Endometrium (tissue), 2 donors: ENCODE measurements at regions not wholly inside any gene's neighbourhood (a gene's known extent, or its start where the extent isn't known, plus 50 kb on each side); places are given as distances from the start of the nearest gene placed in this dataset.
"Not testable (repeated sequence)": the region's sequence is repeated elsewhere in the genome, so short reads cannot be mapped to it uniquely, and the experiment has no call there.

Source experiments
- FAIRE-seq: peaks from 2 replicates; lab custom pipeline; 2012; peaks lifted over from hg19 to GRCh38; lab: Jason Lieb, UNC
- donor health status: control.
- donor health status: control.

DNA sequence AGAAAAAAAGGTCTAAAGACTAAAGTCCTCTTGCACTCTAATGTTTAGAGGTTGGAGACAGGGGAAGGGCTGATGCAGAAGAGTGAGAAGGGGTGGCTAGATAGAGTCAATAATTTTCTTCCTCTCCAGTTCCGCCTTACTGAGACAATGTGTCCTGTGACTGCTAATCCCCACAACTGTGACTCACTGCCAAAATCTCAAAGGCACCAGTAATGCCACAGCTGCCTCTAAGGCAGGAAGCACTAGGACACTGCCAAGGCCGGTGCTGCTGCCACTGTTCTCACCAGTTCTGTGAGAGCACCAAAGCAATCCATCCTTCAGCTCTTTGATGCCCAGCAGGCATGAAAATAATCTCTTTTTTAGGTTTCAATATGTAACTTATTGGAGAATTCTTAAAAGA, 701.9 kb upstream of the MAP3K7 start:
- FAIRE-seq = no peak

DNA sequence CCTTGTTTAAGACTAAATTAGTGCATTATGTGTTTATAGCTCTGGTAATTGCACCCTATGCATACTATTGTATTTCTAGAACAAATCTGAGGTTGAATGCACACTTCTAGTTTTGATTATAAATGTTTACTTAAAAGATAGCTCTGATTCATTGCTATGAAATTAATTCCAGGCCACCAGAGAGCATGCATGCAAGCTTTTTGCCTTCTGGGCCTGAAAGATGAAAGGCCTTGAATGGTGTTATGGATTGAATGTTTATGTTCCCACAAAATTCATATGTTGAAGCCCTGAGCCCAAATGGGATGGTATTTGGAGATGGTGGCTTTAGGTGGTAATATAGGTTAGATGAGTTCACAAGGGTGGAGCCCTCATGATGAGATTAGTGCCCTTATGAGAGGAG, 695.0 kb upstream of the MAP3K7 start:
- FAIRE-seq = no peak

DNA sequence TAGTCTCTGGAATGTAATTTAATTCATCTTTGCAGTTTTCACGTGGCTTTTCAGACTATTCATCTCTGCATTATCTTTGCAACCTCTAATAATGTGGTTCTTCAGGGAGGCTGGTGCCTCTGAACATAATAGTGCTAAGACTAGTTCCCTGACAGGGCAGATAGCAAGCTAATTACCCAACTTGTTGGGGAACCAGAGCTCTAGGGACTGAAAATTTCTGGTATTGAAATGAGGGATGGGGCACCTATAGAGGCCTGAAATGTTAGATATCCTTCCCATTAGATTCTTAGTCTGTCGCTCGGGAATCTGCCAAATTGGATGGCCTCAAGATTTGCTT, 693.6 kb upstream of the MAP3K7 start:
- no peak for FAIRE-seq

DNA sequence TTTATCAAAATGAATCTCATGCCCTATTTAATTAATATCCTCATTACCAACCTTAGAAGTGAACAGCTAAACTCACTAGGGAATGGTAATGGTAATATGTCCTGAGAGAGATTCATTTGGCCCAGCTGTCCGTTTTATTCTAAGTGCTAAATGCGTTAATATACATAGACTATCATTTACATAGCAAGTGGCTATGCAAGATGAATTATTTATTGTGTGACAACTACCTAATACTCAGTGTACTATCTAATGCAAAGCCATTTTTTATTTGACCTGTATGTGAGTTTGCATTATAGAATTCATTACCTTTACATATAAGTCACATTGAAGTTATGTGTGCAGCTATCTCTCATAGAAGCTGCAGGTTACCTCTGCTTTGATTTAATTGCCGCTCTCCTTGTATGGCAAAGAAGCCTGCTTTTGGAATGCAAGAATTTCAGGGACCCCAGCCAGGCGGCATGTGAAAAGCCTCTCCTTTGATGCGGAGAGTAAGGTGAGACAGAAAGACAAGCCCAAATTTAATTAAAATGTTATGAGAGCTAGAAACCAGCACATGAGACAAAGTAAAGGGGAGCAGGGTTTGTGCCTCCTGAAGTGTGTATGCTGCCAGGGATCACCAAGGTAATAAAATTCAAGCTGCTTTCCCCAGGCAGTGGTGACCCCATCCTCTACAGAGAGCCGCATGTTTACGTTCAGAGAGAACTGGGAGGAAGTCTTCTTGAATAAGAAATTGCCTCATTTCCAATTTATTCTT, 693.0 kb upstream of the MAP3K7 start:
- no peak for FAIRE-seq

DNA sequence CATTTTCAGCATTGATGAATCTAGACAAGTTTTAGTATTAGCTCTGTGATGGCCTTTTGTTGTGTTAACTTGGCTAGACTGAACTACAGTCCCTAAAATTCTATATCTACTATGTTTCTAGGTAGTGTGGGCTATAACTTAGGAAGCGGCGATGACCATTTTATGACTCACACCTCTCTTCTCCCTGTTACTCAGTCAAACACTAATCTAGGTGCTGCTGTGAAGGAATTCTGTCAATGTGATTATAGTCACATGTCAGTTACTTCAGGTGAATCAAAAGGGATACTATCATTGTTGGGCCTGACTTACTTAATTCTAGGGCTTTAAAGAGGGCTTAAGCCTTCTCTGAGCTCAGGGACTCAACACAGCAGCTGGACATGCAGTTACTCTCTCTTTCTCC, 691.5 kb upstream of the MAP3K7 start:
- FAIRE-seq = no peak

DNA sequence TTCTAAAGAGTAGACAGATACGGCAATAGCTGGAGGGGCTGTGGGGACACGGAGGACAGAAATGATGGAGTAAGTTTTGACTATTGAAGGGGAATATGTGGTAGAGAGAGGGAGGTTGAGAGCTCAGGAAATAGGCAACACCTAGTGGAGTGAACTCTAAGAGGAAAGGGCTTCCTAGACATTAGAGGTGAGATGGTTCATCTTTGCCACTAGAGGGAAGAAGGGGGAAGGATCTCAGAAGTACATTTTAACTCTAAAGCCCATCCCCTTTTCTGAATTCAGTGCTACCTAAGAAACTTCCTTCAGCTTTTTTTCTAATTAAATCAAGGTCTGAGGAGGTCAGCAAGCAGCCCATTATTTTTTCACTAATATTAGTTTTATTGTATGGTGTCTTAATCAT, 689.4 kb upstream of the MAP3K7 start:
- no peak for FAIRE-seq

DNA sequence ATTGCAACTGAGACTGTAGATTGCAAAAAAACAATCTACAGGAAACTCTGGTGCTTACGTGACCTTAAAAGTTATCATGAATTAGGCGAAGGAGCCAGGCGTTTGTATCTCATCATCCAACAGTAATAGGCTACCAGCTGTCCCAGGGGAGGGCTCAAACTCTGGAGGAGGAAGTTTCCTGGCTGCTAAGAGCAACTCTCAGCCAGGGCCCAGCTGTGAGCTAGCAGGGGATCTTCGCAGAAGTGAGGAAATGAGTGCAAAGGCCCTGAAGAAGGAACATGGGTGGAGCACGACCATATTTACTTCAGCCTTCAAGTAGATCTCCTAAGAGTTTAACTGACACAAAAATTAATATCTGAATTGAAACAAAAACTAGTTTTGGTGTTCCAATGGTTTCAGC, 686.9 kb upstream of the MAP3K7 start:
- no peak for FAIRE-seq

DNA sequence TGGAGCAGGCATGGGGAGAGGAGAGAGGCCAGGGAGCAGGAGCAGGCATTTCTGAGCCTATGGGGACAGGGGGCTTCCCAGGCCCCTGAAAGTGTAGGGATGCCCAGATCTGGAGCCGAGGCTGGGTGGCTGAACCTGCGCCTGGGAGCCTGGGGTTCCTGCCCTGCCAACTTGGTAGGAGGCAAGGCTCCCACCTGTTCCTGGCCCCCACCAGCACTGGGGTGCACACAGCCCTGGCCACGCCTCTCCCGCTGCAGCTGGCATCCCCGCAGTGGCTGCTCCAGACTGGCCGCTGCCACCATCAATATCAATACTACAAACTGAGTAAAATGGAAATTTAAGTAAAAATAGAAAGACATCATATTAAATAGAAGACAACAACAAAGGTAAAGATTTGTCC, 684.9 kb upstream of the MAP3K7 start:
- no peak for FAIRE-seq

DNA sequence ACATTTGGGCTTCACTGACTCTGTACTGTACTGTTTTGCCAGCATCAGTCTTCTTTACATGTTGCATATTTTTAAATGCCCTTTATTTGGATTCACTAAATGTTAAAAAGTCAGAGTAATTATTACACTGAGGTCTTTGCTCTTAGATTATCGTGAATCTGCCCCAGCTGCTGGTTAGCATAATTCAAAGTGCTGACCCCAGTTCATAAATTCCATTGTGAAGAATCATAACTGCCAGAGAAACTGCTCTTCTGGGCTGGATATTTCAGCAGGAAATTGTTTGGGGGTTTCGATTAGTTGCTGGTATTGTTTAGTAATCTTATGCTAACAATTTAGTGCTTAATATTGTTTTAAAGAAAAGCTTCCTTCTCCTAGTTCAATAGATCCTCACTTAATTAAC, 682.1 kb upstream of the MAP3K7 start:
- FAIRE-seq = no peak

DNA sequence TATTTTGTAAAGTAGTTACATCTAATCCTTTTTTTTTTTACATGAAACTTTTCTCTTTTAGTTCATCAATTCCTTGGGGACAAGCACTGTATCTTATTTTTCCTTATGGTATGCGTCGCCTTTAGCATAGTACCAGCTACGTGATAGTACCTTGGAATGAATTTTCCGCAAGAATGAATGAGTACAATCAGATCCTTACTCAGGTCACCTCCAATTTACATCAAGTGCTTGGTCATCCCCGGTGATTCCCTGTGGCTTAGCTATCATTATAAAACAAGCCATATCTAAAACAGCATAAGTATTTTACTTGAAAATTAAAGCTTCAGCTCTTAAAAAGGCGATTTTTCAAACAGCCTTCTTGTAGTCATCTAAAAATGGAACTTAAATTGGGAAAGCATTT, 680.4 kb upstream of the MAP3K7 start:
- FAIRE-seq = no peak

DNA sequence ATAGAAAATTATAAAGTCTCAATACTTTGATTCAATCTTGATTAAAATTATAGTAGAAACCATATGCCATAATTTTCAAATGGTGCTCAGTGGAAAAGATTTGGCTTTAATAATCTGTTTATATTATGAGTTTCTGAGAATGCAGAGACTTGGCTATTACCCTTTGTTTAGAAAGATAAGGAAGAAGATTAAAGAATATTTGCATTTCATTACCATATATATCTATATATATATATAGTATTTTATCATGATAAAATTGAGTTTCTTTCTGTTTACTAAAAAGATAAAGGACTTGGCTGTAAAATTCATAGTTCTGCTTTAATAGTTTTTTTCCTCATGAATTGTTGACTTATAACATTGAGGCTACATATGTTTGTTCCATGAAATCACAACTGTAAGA, 679.3 kb upstream of the MAP3K7 start:
- FAIRE-seq = no peak

DNA sequence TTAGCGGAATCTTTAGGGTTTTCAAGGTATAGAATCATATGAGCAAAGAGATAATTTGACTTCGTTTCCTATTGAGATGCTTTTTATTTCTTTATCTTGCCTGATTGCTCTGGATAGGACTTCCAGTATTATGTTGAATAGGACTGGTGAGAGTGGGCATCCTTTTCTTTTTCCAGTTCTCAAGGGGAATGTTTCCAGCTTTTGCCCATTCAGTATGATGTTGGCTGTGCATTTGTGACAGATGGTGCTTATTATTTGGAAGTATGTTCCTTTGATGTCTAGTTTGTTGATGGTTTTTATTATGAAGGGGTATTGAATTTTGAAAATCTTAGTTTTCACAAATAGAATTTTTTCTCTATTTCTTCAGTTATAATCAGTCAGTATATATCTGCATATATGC, 656.6 kb upstream of the MAP3K7 start:
- FAIRE-seq = no peak

DNA sequence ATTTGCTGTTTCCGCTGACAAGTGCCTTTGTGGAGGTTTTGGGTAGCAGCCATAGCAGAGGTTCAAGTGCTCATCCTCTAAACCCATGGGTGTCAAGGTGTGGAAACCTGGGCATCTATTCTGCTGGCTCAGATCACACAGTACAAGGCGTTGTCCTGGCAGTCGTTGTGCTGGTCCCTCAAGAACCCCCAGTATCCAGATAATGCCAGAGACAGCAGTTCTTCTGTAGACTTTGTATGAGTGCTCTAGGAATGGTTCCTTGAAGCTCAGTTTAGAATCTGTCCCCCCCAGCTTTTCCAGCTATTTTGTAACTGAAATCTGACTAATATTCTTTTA, 655.7 kb upstream of the MAP3K7 start:
- FAIRE-seq = no peak

DNA sequence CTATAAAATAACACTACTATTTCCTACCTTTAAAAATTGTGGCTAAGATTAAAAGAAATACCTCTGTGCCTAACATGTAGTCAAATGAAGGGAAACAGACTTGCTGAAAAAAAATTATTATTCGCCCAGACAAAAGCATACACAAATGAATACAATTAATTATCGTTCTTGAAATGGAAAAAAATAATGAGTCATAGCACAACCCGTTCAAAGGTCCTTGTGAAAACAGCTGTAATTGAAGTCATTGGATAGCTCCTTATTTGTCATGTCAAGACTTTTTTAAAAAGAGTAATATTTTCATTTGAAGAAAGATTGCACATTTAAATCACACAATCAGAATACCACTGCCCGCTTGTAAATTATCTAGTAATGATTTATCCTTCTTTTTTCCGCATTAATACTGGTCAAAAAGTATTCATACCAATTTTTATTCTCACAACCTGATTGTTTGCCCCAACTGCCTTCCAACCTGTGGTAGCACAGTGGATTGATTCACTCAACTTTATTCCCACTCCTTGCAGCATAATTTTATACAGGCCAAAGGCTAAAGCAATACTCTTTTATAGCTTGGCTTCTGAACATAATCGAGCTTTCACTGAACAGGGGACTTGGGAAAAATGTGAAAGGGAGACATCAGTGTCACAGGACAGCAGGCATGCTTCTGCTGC, 655.2 kb upstream of the MAP3K7 start:
- no peak for FAIRE-seq

DNA sequence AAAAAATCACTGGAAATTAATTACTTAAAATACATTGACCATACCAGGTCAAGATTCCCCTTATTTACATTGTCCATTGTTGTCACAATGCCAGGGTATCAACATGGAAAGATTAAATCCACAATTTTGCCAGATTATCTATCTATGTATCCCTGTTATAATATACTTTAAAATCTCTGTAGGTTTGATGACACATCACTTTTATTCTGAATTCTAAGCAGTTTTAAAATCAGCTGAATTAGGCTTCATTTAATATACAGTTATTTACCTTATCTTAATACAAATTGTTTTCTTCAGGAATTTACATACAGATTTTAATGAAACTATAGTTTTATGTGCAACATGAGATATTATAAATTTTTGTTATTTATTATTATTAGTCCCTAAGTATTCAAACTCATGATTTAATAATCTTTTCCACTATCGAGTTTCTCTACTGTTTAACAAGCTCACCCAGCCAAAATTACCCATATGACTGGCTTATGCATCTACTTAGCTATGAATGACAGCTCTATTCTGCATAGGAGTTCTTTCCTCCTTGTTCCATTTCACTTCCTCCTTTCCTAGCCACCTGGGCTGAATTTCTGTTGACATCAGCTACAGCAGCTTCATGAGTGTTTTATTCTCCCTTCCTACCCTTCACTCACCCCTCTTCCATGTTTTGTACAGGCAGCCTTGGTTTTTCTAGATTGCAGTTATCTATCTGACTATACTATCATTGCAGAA, 654.2 kb upstream of the MAP3K7 start:
- no peak for FAIRE-seq

DNA sequence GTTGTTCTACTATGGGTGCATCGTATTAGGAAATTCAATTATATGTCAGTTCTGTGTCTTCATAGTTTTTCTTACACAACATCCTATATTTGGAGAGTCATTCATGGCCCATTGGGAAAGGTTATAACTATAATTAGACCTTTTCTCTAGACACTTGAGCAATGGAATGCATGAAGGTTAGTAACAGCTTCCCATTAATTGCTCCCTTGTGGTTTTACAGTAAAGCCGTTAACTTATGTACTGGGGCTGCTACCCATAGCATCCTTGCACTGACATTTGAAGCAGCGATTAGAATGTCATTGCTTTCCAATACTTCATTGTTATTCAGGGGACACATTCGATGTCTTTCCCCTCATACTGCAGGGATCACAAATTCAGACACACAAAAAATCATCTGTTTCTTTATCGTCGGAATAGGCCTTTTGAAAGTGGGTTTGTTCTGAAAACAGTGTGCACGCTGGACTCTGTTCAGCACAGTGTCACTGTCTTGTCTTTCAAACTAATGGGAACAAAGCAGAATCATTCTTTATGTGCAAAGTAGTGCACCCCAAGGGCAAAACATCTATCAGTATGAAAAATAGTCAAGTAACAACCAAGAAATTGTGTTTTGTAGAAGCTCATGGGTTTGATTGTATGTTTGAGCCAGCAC, 634.3 kb upstream of the MAP3K7 start:
- FAIRE-seq = no peak

DNA sequence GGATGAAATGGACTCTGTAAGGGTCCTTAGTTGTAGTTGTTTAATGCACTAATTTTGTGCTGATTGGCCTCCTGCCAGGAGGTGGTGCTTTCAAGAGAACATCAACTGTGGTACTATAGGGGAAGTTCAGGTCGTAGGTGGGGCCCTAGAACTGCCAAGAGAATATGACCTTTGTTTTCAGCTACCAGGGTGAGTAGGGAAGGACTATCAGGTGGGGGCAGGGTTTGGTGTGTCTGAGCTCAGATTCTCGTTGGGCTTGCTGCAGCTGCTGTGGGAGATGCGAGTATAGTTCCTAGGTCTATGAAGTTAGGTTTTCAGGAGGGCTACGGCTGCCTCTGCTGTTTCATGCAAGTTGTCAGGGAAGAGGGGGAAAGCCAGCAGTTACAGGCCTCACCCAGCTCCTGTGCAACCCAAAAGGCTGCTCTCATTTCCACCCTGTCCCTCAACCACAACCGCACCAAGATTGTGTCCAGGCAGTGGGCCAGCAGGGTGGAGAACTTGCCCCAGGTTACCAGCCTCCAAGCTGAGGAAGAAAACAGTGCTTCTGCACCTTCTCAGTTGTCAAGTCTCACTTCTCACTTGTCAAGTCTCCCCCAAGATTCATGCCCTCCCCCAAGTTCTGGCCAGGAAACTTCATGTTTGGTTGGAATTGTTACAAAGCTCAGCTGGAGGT, 626.5 kb upstream of the MAP3K7 start:
- FAIRE-seq = no peak

DNA sequence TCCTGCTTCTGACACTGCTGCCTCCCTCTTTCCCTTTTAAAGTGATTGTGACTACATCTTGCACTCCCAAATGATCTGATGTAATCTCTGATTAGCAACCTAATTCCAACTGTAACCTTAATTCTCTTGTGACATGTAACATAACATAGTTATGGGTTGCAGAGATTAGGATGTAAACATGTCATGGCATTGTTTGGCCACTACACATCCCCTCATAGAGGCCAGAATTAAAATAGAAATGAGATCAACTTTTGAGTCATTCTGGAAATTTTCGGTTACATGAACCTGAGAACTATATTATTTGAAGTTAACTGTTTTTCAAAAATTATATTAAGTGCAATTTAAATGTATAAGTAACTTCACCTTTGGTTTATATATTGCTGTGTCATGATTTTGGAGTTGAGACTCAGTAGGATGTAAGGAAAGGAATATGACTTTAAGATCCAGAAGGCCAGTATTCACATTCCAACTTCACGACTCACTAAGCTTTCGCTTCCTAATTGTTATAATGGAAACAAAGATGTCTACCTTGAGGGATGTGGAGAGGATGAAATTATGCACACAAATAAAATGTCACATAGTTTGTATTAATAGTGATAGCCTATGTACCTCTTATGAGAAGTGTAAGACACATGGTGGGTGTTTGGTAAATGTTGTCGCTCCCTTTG, 611.9 kb upstream of the MAP3K7 start:
- no peak for FAIRE-seq

DNA sequence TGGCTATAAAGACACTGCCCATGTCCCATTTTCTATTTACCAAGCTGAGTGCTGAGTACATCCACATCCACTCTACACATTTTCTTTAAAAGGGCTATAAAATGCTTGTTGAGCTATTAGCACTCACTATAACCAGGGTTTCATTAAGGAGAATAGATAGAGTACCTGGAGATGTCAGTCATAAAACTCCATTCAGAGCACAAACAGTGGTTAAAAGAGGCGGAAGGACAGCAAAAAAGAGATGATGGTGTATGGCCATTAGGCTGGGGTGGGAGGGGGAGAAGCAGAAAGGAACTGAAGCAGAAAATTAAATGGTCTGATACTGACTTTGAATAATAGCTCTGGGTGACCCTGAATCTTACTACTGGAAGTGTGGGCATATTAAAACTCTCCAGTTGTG, 609.9 kb upstream of the MAP3K7 start:
- FAIRE-seq = no peak

DNA sequence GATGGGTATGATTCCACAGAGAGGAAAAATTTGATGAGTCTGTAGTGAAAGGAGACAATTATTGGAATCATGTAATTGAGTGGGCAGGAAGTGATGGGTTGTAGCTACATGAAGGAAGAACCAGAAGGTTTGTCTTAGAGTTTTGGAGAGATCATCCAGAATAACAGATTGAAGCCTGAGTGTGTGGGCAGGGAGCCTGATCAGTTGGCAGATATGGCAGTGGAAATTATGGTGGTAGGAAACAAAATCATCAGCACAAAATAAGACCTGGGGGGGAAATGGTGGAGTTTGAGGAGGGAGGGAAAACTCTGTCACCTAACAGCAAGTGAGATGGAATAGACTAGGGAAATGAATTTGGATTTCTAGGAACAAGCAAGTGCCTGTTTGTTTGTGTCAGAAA, 606.6 kb upstream of the MAP3K7 start:
- FAIRE-seq = no peak

DNA sequence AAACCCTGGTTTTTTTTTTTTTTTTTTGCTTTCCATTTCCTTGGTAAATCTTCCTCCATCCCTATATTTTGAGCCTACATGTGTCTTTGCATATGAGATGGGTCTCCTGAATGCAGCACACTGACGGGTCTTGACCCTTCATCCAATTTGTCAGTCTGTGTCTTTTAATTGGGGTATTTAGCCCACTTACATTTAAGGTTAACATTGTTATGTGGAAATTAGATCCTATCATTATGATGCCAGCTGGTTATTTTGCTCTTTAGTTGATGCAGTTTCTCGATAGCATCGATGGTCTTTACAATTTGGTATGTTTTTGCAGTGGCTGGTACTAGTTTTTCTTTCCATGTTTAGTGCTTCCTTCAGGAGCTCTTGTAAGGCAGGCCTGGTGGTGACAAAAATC, 603.2 kb upstream of the MAP3K7 start:
- FAIRE-seq = not testable (repeated sequence)

DNA sequence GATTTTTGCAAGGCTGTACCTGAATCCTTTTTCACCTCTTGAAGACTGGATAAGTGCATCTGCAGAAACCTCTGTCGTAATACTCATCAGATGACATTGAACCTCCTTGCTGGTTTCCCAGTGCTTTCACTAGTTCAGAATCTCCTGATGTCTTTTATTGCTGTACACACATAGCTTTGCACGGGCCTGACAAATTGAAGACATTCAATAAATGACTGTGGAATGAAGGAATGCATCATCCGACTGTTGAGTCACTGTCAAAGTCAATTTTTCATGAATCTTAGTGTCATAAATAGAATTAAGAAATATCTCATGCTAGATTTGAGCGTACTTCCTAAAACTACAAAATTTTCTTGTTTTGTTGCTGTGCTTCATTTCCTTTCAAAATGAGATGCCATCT, 598.2 kb upstream of the MAP3K7 start:
- FAIRE-seq = no peak
